Caco-2 (cell line): ENCODE measurements at regions not wholly inside any gene's neighbourhood (a gene's known extent, or its start where the extent isn't known, plus 50 kb on each side); places are given as distances from the start of the nearest gene placed in this dataset.

Experiments used
- BruUV-seq: library from RNA; stranded (reverse); fragments of 400-500 nt; replicated peaks from 2 replicates; lab custom pipeline; 2021; lab: Mats Ljungman, UMichigan
- CTCF ChIA-PET: fragments of 300-600 bp; sonication (Branson Sonifier 250); formaldehyde crosslinking; loops from one replicate; lab custom pipeline; 2022; ENCODE audit warnings: antibody characterized with exemption; lab: Charles Lee
- POLR2A ChIA-PET: fragments of 300-600 bp; sonication (Branson Sonifier 250); formaldehyde crosslinking; loops from one replicate; lab custom pipeline; 2022; ENCODE audit warnings: antibody characterized with exemption; lab: Charles Lee
- DNase-seq, 2 experiments: peaks; one replicate each; pipeline versions ENCODE4 v3.0.0 to v3.0.0-alpha.2; 2020 to 2022
- H3K27me3 ChIP-seq: replicated peaks from 2 replicates; pipeline ENCODE4 v1.6.0; 2011; ENCODE audit warnings: low read length; ENCODE audit not compliant: control insufficient read depth, insufficient read depth
- H3K36me3 ChIP-seq: 2 replicates; pipeline ENCODE4 v1.5.1; 2011; ENCODE audit warnings: low read length; ENCODE audit not compliant: control insufficient read depth, insufficient read depth
- H3K4me1 ChIP-seq: fragments of 250-450 bp; sonication (Bioruptor Pico); 2 replicates; pipeline ENCODE4 v1.5.1; 2020; ENCODE audit warnings: mild to moderate bottlenecking
- H3K4me3 ChIP-seq: 2 replicates; pipeline ENCODE4 v1.5.1; 2011; ENCODE audit warnings: low read depth, mild to moderate bottlenecking, control low read depth, low read length
- H3K9me3 ChIP-seq: fragments of 250-450 bp; sonication (Bioruptor Pico); 2 replicates; pipeline ENCODE4 v1.5.1; 2020; ENCODE audit warnings: mild to moderate bottlenecking, moderate library complexity
- H3K27ac Mint-ChIP-seq: one replicate; pipeline ENCODE4 v1.8.0; 2022; ENCODE audit warnings: mixed read lengths; ENCODE audit not compliant: unreplicated experiment
- H3K27me3 Mint-ChIP-seq: one replicate; pipeline ENCODE4 v1.8.0; 2022; ENCODE audit warnings: mixed read lengths; ENCODE audit not compliant: insufficient read depth, unreplicated experiment
- H3K36me3 Mint-ChIP-seq: one replicate; pipeline ENCODE4 v1.8.0; 2022; ENCODE audit warnings: mild to moderate bottlenecking, mixed read lengths; ENCODE audit not compliant: insufficient read depth, unreplicated experiment
- H3K4me1 Mint-ChIP-seq: one replicate; pipeline ENCODE4 v1.8.0; 2022; ENCODE audit warnings: low read depth, mixed read lengths; ENCODE audit not compliant: unreplicated experiment
- H3K4me3 Mint-ChIP-seq: one replicate; pipeline ENCODE4 v1.8.0; 2022; ENCODE audit warnings: mild to moderate bottlenecking, moderate library complexity, mixed read lengths; ENCODE audit not compliant: unreplicated experiment
- H3K9me3 Mint-ChIP-seq: one replicate; pipeline ENCODE4 v1.8.0; 2022; ENCODE audit warnings: mixed read lengths; ENCODE audit not compliant: unreplicated experiment
- intact Hi-C: fragments of 100-400 bp; cut with micrococcal nuclease; formaldehyde crosslinking; loops from one replicate; pipeline ENCODE4 v1.10.0; 2022; ENCODE audit not compliant: unreplicated experiment
- TF ChIP-seq, protein P1 (sequence below), 2 experiments: fragments of 200-600 bp in 1 of 2; IDR thresholded peaks; 1 replicate in 1 of 2; 2 replicates in 1 of 2; pipeline versions ENCODE4 v1.5.1 to v1.8.0; 2011 to 2022; ENCODE audit warnings: antibody characterized with exemption in 1 of 2, control low read depth in 1 of 2, inconsistent platforms in 1 of 2, low read depth in 1 of 2, low read length in 1 of 2, mild to moderate bottlenecking in 1 of 2, moderate library complexity in 1 of 2; ENCODE audit not compliant: insufficient read depth in 1 of 2, severe bottlenecking in 1 of 2, unreplicated experiment in 1 of 2

- Histone ChIP-seq H3K9me3 (0 out of 2 replicates have a peak, but pooled peaks cover 4% of the 10 kb centered on the region), H3K4me1 (no peaks in the 10 kb centered on the region), H3K4me3 (no peak overlapping the region), H3K27me3 (no peaks in the 10 kb centered on the region), H3K36me3 (no peaks in the 10 kb centered on the region)
- BruUV-seq, result no TSS peak
- H3K36me3 Mint-ChIP-seq, result no peaks in the 10 kb centered on the region
- no peaks in the 10 kb centered on the region for H3K4me1 Mint-ChIP-seq
- no peaks in the 10 kb centered on the region for H3K9me3 Mint-ChIP-seq
- TF ChIP-seq, protein P1, sequence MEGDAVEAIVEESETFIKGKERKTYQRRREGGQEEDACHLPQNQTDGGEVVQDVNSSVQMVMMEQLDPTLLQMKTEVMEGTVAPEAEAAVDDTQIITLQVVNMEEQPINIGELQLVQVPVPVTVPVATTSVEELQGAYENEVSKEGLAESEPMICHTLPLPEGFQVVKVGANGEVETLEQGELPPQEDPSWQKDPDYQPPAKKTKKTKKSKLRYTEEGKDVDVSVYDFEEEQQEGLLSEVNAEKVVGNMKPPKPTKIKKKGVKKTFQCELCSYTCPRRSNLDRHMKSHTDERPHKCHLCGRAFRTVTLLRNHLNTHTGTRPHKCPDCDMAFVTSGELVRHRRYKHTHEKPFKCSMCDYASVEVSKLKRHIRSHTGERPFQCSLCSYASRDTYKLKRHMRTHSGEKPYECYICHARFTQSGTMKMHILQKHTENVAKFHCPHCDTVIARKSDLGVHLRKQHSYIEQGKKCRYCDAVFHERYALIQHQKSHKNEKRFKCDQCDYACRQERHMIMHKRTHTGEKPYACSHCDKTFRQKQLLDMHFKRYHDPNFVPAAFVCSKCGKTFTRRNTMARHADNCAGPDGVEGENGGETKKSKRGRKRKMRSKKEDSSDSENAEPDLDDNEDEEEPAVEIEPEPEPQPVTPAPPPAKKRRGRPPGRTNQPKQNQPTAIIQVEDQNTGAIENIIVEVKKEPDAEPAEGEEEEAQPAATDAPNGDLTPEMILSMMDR (IDR thresholded peaks at IDR 0.05; ENCODE audit: insufficient read depth in 1 of 2, low read depth in 1 of 2, low read length in 1 of 2, severe bottlenecking in 1 of 2, unreplicated experiment in 1 of 2), result no peak
- POLR2A ChIA-PET, result no interaction called here
- peaks cover 6% of the 10 kb centered on the region for H3K27me3 Mint-ChIP-seq
- no peak overlapping the region for H3K4me3 Mint-ChIP-seq
- H3K27ac Mint-ChIP-seq, result no peak overlapping the region
- CTCF ChIA-PET, result no interaction called here
- DNase-seq, result no peak
- intact Hi-C loops, result no loop called here
These were observed 413.6 kb upstream of the TNC start for GRCh38 chr9:115531410-115532125.

DNA sequence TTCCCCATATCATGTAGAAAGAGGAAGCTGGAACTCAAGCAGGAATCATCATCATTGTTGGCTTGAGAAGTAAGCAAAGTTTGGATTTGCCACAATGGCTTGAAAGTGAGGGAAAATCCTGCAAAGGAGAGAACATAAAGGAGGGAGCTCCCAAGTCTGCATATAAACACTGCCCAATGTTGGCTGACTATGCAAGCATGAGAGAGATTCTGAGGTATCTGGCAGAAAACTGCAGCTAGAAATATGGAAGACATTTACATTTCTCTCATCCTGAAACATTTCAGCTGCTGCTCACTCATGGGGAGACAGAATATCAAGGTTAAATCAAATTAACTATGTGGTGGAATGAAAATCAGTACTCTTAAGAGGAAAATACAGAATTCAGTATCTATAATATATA lies 415.6 kb upstream of the TNC start:
- Mint-ChIP-seq H3K9me3 (no peaks in the 10 kb centered on the region), H3K27ac (no peak overlapping the region), H3K36me3 (no peaks in the 10 kb centered on the region), H3K27me3 (peaks cover 6% of the 10 kb centered on the region), H3K4me3 (no peak overlapping the region), H3K4me1 (no peaks in the 10 kb centered on the region)
- no TSS peak for BruUV-seq
- ChIA-PET POLR2A (no interaction called here), CTCF (no interaction called here)
- Histone ChIP-seq H3K27me3 (no peaks in the 10 kb centered on the region), H3K9me3 (peaks cover 5% of the 10 kb centered on the region; the same call in 1 of the 2 replicates), H3K36me3 (no peaks in the 10 kb centered on the region), H3K4me3 (no peak overlapping the region), H3K4me1 (no peaks in the 10 kb centered on the region)
- intact Hi-C loops, result no loop called here
- TF ChIP-seq, protein P1 (IDR thresholded peaks at IDR 0.05; ENCODE audit: insufficient read depth in 1 of 2, low read depth in 1 of 2, low read length in 1 of 2, severe bottlenecking in 1 of 2, unreplicated experiment in 1 of 2), result no peak
- no peak for DNase-seq

GRCh38 chr9:115540091-115540490 lies 422.1 kb upstream of the TNC start:
- Histone ChIP-seq H3K4me3 (no peak overlapping the region), H3K36me3 (no peaks in the 10 kb centered on the region), H3K27me3 (no peaks in the 10 kb centered on the region), H3K4me1 (no peaks in the 10 kb centered on the region), H3K9me3 (peaks cover 3% of the 10 kb centered on the region; the same call in 1 of the 2 replicates)
- TF ChIP-seq, protein P1 (IDR thresholded peaks at IDR 0.05; ENCODE audit: insufficient read depth in 1 of 2, low read depth in 1 of 2, low read length in 1 of 2, severe bottlenecking in 1 of 2, unreplicated experiment in 1 of 2), result no peak
- Mint-ChIP-seq H3K9me3 (no peaks in the 10 kb centered on the region), H3K4me1 (no peaks in the 10 kb centered on the region), H3K27me3 (peaks cover 11% of the 10 kb centered on the region), H3K4me3 (no peak overlapping the region), H3K36me3 (no peaks in the 10 kb centered on the region), H3K27ac (no peak overlapping the region)
- BruUV-seq, result no TSS peak
- ChIA-PET POLR2A (no interaction called here), CTCF (no interaction called here)
- DNase-seq, result no peak
- intact Hi-C loops, result no loop called here
